Posterior vena cava (tissue), 2 donors: ENCODE measurements at regions not wholly inside any gene's neighbourhood (a gene's known extent, or its start where the extent isn't known, plus 50 kb on each side); places are given as distances from the start of the nearest gene placed in this dataset.
A peak's percentile ranks its signal among the peaks of the same experiment; 100 is the strongest.

Source experiments
- DNase-seq: peaks from one replicate; pipeline ENCODE4 v3.0.0-alpha.2; 2020; ENCODE audit warnings: low spot score
- intact Hi-C, 2 donors: fragments of 100-400 bp; cut with DNase I; formaldehyde crosslinking; loops; one replicate each; pipeline versions ENCODE4 v1.14.1 to v1.14.2; 2022 to 2023
- donor health status: DM: yes; HTN: yes; CAD: no.
- donor health status: DM: yes; HTN: yes; CAD: no.

- no peak for DNase-seq
- intact Hi-C loops = no loop called here
Observed at GRCh38 chr1:98391175-98391574, 270.3 kb upstream of the SNX7 start.

DNA sequence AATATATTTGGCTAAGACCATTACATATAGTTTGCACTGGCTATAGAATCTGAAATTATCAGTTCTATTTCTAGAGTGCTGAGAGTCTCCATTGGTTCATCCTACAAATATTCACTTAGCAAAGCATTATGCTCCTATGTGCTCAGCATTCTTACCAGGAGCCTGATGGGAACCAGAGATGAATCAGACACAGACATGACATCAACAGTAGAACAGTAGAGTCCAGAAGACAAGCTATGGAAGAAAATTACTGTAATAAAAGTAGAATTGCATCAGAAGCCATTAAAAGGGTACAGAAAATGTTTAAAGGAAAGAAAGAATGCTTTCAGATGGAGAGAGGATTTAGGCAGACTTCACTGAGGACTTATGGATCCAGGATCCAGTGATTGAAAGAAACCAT lies 271.7 kb upstream of the SNX7 start:
- intact Hi-C loops = no loop called here
- no peak for DNase-seq

DNA sequence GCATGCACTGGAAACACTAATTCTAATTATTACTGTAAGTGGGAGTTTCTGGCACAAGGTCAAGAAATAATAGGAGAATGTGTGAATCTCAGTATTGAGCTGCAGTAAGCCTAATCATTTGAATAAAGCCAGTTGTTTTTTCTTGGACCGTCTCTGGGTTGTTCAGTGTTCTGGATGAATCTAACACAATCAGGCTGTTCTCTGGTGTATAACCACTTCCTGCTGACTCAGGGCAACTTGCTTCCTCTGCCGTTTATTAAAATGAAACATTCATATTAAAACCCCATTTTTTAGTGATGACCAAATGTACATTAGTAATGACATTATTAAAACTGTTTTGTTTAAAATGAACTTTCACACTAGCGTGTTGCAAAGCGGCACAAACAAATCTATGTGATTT lies 273.1 kb upstream of the SNX7 start:
- intact Hi-C loops = no loop called here
- no peak for DNase-seq

DNA sequence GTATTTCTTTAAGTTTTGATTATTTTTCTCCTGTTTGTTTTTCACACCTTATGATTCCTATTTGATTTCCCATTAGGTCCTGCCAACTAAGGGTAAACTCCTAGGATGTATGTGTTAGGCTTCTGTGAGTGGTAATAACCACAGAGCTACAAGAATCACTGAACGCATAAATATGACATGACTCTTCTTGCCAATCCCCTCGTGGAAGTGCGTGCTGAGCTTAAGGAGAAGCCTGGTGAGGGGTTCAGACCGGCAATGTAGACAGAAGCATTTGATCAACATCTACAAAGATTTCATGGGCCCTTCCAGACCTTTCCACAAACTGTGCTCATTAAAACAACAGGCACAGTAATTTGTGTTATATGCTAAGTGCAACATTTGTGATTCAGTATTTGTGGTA lies 273.8 kb upstream of the SNX7 start:
- no peak for DNase-seq
- intact Hi-C loops = no loop called here

- intact Hi-C loops = no loop called here
- no peak for DNase-seq
Observed at GRCh38 chr1:98386675-98387440, 274.7 kb upstream of the SNX7 start.

DNA sequence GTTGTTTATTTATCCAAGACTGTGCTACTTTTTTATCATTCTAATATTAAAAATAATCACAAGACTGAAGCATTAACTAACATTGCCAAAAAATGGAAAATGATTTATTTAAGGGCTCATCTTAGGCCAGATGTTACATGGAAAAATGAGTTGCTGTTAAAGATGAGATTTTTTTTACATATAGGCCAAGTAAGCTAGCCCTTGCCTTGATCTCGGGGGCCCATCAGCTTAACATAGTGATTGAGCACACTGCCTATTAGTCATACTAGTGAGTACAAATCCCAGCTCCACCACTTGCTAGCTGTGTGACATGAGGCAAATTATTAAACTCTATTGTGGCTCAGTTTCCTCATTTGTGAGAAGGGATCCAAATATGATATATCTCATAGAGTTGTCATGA lies 275.9 kb upstream of the SNX7 start:
- DNase-seq = no peak

DNA sequence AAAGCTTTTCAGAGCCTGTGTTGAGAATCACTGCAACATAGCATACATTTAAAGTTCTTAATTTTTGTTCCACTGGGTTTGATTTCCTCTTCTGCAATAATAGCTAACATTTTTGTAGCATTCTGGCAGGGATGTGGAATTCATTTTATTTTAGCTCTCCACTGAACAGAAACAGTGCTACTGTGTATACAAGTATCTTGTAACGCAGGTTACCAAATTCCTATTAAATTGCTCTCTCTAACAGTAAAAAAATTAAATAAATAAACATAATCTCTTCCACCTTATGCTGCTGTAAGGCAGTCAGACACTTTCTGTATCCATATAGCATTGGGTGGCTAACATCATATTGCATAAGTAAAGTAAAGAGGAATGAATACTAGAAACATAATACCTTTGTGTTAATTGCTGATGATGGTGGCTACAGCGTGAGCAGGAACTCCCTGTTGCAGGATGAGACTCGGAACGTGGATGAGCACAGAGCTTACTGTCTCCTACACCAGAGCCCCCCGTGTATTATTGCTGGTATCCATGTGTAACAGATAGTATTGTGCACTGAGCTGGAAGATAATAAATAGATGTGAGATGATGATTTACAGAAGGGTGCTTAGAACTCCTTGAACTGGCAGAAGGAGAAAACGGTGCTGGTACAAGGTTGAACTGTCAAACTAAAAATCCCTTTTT lies 276.9 kb upstream of the SNX7 start:
- no peak for DNase-seq
- intact Hi-C loops = no loop called here

More for the DNA sequence above, 275.9 kb upstream of the SNX7 start:
- intact Hi-C loops = no loop called here

GRCh38 chr1:98382986-98383740 lies 278.4 kb upstream of the SNX7 start:
- DNase-seq = no peak
- intact Hi-C loops = no loop called here

DNA sequence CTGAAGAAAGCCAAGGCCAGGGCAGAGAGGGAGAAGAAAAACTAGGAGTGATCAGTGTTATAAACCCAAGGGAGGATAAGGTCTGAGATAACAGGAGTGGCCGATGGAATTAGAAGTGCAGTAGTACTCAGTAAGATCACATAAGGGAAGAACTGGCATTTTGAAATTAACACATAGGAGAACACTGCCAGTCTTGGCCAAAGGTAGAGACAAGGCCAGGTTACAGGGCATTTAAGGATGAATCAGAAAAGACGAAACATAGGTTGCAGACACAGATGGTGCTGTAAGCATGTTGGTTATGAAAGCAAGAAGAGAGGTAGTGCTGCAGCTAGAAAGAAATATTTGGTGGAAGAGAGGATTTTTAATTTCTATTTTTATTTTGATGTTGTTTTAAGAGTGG lies 278.9 kb upstream of the SNX7 start:
- no peak for DNase-seq

GRCh38 chr1:98374098-98374497 lies 287.4 kb upstream of the SNX7 start:
- intact Hi-C loops = no loop called here
- no peak for DNase-seq

More for the DNA sequence above, 278.9 kb upstream of the SNX7 start:
- intact Hi-C loops = no loop called here

- DNase-seq = no peak
- intact Hi-C loops = no loop called here
Observed at GRCh38 chr1:98373056-98373455, 288.5 kb upstream of the SNX7 start.

DNA sequence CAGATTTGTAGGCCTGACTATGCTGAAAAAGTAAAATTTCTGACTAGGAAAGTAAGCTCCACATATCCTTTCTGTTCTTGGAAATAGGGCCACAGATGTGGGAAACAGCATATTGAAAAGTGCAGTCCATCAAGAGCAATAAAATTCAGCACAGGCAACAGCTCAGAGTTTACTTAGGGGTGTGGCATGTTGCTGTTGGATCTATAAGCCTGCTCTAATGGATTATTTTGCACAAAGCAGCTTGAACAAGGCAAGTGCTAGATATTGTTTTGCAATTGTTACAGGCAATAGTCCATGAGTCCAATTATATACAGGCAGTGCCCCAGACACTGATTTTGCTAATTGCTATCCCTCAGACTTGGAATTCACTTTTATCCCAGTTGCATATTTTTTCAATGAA lies 289.8 kb upstream of the SNX7 start:
- intact Hi-C loops = no loop called here
- no peak for DNase-seq

DNA sequence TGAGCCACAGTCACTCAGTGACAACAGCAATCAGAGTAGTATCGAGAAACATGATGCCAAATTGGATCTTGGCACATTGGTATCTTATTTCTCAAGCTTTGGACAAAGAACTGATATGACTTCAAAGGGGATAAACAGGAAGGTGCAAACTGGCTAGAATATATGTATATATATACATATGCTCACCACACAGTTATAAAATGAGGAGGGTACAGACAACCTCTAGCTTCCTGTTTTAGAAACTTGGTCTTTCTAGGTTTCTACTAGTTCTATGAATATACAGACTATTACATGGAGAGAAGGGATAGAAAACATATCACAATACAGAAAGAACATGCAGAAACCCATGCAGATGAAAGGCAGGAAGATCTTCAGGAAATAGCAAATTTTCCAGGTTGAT lies 292.1 kb upstream of the SNX7 start:
- no peak for DNase-seq
- intact Hi-C loops = no loop called here

DNA sequence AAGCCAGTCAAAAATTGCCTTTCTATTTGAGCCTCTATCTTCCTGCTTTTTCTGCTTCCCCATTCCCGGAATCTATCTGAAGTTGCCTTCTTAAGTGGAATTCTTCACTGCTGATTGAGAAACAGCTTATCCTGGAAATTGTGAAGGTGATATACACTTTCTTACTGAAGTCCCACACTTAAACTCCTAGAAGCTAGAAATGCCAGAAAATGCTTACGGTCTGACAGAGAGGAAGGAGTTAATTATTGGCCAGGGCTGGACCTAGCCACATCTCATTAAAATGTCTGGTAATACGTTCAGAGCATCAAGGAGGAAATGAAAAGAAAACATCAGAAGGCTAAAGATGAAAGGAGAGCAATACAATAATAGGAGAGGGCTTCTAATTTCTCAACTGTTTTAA lies 292.5 kb upstream of the SNX7 start:
- intact Hi-C loops = no loop called here
- DNase-seq = no peak

DNA sequence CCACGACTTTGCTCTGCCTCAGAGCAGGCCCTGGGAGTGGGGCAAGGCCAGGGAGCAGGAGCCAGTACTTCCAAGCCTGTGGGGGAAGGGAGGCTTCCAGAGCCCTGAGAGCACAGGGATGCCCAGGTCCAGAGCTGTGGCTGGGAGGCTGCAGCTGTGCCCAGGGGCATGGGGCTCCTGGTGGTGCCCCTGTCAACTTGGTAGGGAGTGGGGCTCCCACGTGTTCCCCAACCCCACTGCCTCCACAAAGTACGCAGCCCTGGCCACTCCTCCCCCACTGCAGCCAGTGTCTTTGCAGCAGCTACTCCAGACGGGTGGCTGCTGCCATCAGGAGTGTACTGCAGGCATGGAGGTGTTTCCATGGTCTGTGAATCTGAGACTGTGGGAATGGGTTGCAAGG lies 294.1 kb upstream of the SNX7 start:
- intact Hi-C loops = no loop called here
- DNase-seq = peak; percentile 71

- no peak for DNase-seq
- intact Hi-C loops = no loop called here
Observed at GRCh38 chr1:98366343-98366742, 295.2 kb upstream of the SNX7 start.

DNA sequence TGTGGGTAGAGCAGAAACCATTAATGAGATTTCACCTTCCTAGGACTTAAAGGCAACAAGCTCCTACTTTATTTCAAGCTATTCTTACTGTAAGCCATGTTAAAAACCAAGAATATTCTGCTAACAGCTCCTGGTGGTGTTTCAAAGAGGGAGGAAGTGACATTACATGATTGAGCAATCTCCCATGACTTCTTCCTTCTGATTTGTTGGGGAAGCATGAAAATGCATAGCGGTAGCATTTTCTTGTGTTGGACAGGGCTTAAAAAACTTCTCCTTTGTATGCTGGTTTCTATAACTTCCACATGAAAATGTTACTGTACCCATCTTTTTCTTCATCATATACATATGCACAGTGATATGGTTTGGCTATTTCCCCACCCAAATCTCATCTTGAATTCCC lies 297.0 kb upstream of the SNX7 start:
- no peak for DNase-seq
- intact Hi-C loops = no loop called here

DNA sequence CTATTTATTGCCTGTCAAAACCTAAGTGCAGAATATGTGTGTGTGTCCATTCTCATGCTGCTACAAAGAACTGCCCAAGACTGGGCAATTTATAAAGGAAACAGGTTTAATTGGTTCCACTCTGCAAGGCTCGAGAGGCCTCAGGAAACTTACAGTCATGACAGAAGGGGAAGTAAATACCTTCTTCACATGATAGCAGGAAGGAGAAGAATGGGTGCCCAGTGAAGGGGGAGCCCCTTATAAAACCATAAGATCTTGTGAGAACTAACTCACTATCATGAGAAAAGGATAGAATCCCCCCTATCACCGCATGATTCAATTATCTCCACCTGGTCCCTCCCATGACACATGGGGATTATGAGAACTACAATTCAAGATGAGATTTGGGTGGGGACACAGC lies 300.7 kb upstream of the SNX7 start:
- intact Hi-C loops = no loop called here
- no peak for DNase-seq

- intact Hi-C loops = no loop called here
Observed at GRCh38 chr1:98355656-98356383, 305.7 kb upstream of the SNX7 start.

GRCh38 chr1:98352378-98352777 lies 309.1 kb upstream of the SNX7 start:
- no peak for DNase-seq
- intact Hi-C loops = no loop called here

More at GRCh38 chr1:98355656-98356383, 305.7 kb upstream of the SNX7 start:
- no peak for DNase-seq
